DMS79 treated with DMSO at 0.1 percent for 48 hours (cell line): ENCODE measurements at regions not wholly inside any gene's neighbourhood (a gene's known extent, or its start where the extent isn't known, plus 50 kb on each side); places are given as distances from the start of the nearest gene placed in this dataset.

Source experiments
- DNase-seq: peaks from one replicate; lab custom pipeline; 2025; lab: John Stamatoyannopoulos, UW

DNA sequence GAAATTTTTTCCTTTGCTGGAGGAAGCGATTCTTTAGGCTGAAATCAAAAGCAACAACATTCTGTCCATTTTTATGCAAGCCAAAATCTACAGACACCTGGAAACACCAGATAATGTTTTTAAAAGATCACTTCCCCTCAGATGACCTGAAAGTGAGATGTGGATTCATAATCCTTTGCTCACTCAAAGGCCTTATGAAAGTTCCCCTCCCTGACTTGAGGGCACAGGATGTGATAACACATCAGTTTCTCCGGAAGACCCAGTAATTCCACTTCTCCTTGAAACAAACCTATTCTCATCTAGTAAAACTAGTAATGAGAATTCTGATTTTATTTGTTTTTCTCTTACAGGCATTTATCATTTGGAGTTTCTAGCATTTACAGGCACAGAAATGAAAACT, 218.3 kb upstream of the RND3 start:
- no peak for DNase-seq

DNA sequence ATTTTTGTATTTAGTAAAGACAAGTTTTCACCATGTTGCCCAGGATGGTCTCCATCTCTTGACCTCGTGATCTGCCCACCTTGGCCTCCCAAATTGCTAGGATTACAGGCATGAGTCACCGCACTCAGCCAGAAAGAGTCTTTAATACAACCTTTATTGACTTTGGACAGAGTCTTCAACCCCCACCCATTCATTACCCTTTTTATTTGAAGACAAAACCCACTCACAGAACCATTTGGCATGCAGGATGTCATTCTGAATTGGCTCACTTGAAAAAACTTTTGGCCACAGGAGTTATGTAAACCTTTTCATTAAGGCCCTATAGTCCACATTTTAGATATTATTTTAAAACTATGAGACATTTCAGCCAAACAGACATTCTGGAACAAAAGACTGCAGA, 217.9 kb upstream of the RND3 start:
- no peak for DNase-seq

DNA sequence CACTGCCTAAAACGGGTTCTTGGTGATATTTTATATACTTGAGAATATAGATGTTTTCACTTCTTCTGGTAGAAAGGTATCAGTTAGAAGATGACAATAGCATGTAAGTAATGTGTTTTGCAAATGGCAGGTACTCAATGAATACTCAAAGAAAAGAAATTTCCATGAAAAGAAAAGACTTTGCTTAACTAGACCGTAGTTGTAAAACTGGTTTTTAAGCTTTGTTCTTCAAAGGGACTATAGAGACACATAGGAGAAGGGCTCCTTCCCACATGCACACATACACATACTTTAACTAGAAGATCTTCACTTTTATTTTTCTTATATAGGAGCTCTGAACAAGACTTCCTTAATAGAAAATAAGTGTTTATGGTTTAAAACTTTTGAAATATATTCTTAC, 215.3 kb upstream of the RND3 start:
- DNase-seq, result no peak

DNA sequence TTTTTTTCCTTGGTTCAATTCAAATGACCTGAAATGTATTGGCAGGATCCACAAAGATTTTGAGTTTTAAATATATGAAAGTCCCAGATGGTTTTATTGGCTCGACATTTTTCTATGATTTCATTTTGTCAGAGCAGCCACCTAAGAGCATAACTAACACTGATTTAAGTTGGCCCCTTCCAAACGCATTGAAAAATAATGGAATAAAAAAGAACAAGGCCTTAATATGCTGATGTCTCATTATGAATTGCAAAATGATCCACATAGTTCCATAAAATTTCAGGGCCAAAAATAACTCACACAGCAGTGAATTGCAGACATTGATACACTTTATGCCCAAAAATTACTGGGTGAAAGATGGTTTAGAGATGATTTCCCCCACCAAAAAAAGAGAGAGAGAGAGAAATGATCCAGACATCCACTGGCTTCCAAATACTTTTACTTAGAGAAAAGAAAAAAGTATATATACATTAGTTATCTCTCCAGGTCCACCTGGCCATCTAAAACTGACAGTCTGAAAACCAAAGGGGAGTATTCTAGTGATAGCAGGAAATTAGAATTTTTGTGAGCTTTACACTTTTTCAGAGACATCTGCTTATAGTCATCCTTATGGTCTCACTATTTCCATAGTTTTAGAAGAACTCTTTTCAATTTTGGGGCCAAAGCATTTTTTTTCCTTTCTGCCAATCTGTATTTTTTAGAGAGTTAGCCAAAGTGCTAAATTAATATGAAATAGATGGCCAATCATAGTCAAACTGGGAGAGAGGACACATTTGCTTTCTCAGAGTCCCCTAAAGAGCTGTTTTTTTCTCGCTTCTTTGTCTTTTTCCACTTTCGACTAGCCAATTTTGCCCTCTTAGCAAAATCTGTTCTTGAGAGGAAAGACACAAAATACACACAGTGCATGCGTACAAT, 213.5 kb upstream of the RND3 start:
- DNase-seq, result no peak

DNA sequence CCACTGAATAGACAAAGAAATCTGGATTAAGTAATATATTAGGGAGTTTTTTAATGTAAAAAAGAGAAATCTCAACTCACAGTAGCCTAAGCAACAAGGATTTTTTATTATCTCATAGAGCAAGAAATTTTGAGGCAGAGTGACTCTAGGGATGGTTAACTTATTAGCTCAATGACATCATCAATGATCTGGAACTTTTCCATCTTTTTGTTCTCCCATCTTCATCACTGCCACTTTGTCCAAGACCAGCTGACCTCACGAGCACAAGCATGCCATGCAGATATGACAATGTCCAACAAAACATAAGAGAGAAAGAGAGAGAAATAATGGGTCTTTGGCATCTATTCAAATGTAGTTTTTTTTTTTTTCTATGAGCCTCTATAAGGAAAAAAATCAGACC, 211.8 kb upstream of the RND3 start:
- DNase-seq, result no peak

DNA sequence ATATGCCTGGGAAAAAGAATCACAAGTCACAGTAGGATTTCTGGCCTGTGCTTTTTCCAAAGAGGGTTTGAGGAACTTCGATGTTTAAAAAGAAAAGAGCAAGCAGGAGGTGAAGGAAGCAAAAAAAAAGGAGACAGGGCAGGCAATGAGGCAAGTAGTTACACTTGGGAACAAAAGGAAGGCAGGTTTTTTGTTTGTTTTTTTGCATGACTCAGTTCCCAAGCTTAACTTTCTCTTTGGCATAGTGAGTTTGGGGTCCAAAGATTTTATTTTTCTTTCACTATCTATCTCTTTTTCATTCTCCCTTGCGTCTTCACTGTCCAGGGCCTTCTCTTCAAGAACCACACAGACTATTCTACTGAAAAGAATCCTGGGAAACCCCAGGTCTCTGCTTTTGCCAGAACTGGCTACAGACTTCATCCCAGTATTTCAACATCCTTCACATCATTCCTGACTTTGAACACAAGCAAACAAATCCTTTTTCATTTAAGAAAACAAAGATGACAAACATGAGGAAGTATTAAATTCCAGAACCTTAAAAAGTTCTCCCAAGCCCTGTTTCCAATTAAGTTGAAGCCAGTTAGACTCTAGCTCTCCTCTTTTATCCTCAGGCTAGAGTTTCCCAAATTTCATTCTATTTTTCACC, 210.7 kb upstream of the RND3 start:
- DNase-seq, result no peak

DNA sequence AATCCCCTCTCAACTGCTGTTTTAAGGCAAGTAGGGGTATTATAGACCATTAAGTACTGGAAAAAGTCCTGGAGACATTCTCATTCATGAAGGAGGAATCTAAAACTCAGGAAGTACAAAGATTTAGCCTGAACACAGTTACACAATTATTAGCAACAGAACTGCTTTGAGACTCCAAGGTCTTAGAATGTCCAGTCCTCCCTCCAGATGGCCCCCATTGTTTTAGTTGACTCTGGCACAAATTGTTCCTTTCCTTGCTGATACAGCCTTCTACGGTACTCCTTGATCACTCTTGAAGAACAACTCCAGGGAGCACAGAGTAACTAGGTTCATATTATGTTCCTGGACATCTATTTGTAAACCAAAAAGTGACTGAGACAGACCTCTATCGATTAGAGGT, 210.1 kb upstream of the RND3 start:
- DNase-seq, result no peak

DNA sequence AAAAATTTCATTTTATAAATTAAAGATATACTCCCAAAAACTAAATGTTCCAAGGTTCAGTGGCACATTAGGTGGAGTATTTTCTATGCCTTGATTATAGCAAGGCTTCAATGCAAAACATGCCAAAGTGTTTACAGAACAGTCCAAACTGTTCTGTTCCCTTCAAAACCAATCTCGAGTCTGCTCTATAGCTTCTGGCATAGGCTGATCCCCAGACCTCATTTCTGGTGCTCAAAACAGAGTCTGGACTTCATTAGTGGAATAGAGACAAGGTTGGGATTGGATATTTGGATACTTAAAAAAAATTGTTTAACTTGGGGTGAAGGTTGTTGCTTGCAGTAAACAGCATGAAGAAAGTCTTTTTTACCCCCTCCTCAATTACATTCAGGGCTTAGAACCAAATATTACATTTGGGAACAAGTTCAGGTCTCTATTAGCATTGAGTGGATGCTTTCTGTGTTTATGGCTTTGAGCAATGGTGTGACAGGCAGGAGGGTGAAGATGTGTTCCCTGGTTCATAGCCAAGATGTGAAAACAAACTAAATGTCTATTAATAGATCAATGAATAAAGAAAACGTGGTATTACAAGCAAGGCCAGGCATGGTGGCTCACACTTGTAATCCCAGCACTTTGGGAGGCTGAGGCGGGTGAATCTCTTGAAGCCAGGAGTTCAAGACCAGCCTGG, 208.1 kb upstream of the RND3 start:
- DNase-seq, result no peak

DNA sequence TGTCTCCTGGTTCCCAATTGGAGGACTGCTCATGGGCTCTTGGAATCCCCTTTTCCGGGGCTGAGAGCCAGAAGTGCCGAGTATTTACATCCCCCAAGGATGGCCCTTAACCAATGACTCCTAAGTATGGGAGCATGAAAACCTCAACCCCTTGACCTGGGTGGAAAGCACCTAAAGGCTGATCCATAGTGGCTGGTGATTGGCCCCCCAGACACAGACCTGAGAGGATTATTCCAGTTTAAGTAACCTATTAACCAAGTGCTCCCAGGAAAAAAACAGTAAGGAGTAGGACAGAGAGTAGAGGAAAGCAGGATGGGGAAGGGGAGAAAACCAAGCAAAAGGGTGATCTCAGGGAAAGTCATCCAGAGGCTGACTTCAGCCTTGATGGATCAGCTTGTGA, 206.1 kb upstream of the RND3 start:
- DNase-seq, result no peak

DNA sequence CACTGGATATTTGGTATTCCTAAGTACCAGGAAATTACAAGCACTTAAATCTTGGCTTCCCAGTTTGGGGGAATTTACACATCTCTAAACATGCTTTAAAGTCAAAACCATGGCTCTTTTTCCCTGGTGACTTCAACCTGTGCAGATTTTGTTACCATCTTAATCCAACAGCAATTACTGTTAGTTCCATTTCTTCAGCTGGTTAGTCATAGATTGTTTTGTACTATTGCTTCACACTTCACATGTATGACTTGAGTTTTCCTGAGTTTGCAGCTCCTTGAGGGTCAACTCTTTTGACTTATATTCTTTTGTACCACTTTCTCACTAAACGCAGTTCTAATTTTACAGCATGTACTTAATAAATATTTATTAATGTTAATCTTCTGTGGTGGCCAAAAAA, 203.4 kb upstream of the RND3 start:
- DNase-seq, result no peak

DNA sequence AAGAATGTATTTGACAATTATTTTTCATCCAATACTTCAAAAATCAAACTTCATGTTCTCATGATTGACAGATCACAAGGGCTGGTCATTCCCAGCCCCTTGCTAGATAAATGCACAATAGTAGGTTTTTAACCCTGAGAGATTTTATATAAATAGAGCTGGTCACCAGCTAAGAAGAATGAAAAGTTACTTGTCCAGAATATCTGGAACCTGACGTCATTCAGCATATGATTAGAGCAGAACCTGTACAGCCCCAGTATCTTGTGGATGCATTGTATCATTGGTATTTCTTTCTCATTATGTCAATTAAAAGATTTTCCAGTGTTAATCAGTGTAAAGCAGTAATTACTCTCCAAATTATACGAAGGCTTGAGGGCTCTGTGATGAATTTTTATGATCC, 202.8 kb upstream of the RND3 start:
- DNase-seq, result no peak

DNA sequence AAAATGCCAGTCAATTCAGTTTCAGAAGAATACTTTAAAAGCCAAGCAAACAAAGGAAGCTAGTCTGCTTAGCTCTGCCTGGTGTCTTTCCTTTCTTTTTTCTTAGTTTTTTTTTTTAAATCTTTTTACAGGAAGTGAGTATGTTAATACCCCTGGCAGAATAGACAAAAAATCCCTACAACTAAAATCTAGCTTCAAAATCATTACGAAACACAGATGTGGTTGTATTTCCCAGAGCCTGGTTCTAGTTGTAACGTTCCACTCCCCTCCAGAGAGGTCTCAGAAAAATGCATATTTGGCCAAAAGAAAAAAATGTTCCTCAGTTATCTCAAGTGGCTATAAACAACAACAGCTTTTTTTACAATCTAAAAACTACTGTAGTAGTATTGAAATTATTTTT, 202.1 kb upstream of the RND3 start:
- no peak for DNase-seq

DNA sequence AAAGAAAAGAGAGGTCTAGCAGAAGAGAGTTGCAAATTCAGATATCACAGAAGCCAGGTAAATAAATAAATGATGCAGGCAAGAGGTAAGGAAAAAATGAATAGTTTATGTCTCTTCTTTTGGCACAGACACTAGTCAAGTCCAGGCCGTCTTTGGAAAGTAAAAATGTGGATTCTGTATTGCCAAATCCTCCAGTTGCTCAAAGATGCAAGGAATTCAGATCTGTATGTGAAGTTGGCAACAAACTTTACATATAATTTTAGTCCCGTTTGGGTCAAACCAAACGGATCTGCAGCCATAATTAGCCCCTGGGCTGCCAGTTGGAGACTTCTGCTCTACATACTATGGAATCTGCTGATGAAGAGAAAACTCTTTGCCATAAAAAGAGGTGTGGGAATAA, 200.5 kb upstream of the RND3 start:
- no peak for DNase-seq

DNA sequence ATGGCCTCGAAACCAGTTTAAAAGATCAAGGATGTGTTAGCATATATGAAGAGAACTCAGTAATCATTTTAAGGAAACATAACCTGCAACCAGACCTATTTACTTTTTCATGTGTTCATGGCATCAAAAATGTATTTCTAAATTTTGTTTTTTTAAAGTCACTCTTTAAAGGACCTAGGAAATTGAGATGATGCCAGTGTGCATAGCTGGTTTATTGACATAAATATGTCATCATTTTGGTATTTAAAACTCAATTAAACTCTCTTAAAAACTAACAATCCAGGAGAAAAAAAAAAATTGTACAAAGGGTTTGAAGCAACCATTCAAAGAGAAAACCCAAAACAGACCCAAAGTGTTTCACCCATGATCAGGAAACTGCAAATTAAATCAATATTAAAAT, 198.9 kb upstream of the RND3 start:
- no peak for DNase-seq

DNA sequence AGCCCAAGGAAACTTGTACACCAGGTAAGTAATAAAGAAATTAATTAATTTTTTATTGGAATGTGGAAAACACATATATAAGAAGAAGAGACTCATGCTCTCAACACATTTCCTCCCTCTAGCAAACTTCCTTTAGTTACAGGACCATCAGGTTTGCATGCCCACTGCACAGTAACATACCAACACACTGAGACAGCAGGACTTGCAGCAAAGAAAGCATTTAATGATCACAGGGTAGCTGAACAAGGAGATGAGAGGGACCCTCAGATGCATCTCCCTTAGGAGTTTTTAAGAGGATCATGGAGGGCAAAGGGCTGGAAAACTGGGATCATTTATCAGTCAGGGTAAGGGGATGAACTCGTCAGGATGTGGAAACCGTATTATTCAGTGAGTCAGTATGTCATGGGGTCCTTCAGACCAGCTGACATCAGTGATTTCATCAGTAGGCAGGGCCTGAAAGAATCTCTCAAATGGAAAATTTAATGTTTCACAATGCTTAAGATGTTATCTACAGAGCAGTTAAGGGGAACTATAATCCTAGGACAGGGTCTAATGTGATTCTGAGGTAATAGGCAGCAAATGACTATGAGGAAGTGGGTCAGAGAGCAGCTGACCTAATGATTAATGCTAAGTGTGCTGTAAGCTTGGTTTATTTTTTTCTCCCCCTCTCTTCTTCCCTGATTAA, 193.8 kb upstream of the RND3 start:
- DNase-seq, result no peak

DNA sequence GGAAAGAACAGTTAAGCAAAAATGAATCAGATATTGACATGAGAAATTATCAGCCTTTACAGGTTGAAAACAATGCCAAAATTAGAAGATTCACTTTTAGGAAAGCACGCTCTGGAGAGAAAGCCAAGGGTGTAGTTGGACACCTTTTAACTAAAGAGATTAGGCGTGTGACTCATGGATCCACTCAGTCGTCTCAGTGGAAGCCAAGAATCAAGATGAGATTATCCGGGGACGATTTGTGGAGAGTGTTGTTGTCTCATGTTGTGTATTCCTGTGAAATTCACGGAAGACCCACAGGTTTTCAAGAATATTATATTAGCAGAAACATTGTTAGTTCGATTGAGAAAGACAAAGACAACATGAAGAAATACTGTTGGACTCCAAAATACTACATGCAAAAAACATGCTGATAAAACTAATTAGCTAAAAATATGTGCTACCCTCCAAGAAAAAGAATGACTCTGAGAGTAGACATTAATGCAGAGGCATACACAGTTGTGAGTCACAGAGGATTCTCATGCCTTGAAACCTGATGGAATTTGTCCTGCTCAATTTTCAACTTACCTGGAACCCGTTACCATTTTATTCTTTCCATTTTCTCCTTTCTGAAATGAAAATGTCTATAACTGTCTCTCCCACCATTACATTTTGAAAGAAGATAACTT, 192.1 kb upstream of the RND3 start:
- DNase-seq, result no peak

DNA sequence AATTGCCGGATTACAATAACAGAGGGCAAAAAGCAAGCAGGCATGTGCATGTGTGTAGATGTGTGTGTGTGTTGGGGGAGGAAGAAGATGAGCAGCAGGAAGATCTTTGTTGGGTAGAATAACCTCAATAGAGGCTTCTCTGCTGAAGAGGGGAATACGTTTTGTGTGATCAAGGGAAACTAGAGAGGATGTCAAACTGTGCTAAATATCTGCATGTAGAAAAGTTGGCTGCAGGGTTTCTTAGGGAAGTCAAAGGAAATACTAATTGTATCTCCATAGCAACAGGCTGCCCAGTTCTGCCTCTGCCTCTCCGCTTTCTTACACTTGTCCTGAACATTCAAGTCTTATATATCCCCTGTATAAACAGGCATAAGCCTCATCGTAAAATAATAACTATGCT, 190.1 kb upstream of the RND3 start:
- DNase-seq, result no peak

DNA sequence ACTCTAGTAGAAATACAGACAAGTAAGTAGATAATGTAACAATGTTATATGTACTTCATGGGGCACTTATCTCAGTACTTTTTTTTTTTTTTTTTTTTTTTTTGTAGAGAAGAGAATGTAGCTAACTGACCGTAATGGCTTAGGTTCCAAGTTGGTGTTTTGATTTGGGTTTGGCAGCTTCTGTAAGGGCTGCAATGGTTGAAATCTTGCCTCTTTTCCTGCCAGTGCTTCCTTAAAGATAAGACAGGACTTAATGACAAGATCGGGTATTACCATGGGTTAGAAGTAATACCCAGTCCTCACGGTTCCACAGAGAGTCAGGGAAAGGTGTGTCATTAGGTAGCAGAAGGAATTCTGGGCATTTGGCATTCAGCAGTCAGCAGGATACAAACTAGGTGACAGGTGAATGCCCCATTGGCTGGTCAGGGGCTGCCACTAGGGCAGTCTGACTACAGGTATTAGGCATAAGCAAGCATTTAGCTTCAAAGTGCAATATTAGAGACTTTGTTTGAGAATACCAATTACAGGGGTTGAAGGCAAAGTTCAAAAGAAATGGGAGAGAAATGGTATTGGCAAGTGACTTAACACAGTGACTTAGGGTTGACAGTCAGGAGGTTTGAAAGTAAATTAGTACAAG, 189.4 kb upstream of the RND3 start:
- DNase-seq, result no peak

DNA sequence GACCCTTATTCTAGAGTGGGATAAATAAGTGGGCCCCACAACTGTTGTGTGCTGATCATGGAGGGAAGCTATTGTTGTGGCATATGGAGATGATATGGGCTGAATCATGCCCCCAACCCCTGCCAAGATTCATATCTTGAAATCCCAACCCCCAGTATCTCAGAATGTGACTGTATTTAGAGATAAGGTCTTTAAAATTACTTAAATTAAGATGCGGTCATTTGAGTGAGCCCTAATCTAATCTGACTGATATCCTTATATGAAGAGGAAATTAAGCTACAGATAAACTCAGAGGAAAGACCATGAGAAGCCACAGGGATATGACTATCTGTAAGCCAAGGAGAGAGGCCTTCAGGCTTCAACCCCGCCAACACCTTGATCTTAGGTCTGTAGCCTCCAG, 188.3 kb upstream of the RND3 start:
- DNase-seq, result no peak

DNA sequence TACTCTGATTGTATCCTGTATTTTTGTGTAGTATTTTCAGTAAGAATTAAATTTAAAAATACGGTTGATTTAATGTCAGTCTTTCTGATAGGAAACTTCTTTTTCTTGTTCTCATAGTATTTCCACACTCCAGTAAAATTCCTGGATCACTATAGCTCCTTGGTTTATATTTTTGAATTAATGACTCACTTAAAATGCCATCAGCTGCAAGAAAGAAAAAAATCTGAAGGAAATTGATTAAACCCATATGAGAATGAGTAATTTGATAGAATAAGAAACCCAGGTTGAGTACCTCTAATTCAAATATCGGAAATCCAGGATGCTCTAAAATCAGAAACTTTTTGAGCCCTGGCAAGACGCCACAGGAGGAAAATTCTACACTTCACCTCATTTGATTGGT, 186.8 kb upstream of the RND3 start:
- DNase-seq, result no peak

DNA sequence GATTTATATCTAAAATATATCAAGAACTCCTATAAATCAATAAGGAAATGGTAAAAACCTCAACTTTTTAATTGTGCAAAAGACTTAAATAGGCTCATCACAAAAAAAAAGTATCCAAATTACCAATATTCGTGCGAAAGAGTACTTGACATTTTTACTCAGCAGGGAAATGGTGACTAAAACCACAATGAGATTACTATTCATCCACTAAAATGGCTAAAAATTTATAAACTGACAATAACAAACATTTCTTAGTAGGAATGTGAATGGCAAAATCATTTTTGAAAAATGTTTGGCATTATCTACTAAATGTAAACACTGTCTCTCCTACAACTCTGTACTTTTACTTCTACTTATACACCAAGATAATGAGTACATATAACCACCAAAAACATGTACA, 184.8 kb upstream of the RND3 start:
- DNase-seq, result no peak

DNA sequence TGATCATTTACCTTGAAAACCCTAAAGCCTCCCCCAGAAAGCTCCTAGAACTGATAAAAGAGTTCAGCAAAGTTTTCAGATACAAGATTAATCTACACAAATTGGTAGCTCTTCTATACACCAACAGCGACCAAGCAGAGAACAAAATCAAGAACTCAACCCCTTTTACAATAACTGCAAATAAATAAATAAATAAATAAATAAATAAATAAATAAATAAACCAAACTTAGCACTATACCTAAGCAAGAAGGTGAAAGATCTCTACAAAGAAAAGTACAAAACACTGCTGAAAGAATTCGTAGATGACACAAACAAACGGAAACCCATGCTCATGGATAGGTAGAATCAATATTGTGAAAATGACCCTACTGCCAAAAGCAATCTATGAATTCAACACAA, 182.0 kb upstream of the RND3 start:
- no peak for DNase-seq
